Mammary epithelial cell (primary cell): ENCODE measurements at regions not wholly inside any gene's neighbourhood (a gene's known extent, or its start where the extent isn't known, plus 50 kb on each side); places are given as distances from the start of the nearest gene placed in this dataset.

ENCODE experiments used
- CTCF ChIP-seq, 2 donors: IDR thresholded peaks in 1 of 2; conservative IDR thresholded peaks in 1 of 2; 2 replicates each; pipeline ENCODE4 v1.5.1; 2011 to 2012; ENCODE audit warnings: inconsistent platforms in 2 of 2, low read length in 2 of 2, mild to moderate bottlenecking in 2 of 2, control low read depth in 1 of 2, low read depth in 1 of 2; ENCODE audit not compliant: insufficient read depth in 1 of 2; ENCODE audit errors: extremely low read depth in 1 of 2
- EZH2 ChIP-seq: IDR thresholded peaks from 2 replicates; pipeline ENCODE4 v1.6.1; 2012; ENCODE audit warnings: low read length, inconsistent platforms, borderline replicate concordance

DNA sequence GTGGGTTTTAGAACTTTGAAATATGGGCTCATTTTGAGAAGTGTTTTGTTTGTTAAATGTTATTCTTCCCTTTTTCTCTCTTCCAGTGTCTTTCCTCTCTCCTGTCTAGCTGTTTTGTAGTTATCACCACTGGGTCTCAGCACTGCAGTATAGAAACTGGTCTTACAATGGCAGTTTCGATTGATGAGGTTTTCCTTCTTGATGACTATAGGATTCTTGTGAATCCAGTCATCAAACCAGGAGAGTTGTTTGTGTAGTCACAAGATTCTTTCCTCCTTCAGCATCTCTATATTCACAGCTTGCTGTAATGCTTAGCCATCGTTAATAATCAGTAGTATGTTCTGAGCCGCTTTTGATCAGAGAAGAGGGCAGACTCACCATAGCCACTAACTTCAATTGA lies 172.3 kb downstream of the OGFRL1 start:
- TF ChIP-seq EZH2 (no peak), CTCF (conservative IDR thresholded peaks at IDR 0.05 in 1 of 2, IDR thresholded peaks at IDR 0.05 in 1 of 2; ENCODE audit: extremely low read depth in 1 of 2, insufficient read depth in 1 of 2, low read depth in 1 of 2, low read length in 2 of 2) (no peak)
